ENCODE measurements at regions not wholly inside any gene's neighbourhood (a gene's known extent, or its start where the extent isn't known, plus 50 kb on each side); places are given as distances from the start of the nearest gene placed in this dataset.

GRCh38 chr4:141845901-141846300 lies 209.5 kb downstream of the IL15 start:
- Mint-ChIP-seq H3K27ac (no peak overlapping the region), H3K36me3 (no peaks in the 10 kb centered on the region), H3K27me3 (ENCODE audit: insufficient read depth, low read depth) (no peaks in the 10 kb centered on the region), H3K9me3 (peaks cover 2% of the 10 kb centered on the region), H3K4me1 (peaks cover 2% of the 10 kb centered on the region), H3K4me3 (no peak overlapping the region)
- Histone ChIP-seq H3K4me3 (no peak overlapping the region), H3K4me2 (no peak overlapping the region), H3K9ac (no peak overlapping the region), H3K4me1 (no peaks in the 10 kb centered on the region), H3K79me2 (ENCODE audit: low read depth) (no peaks in the 10 kb centered on the region), H3K36me3 (no peaks in the 10 kb centered on the region), H4K20me1 (ENCODE audit: low read depth) (no peaks in the 10 kb centered on the region), H2AFZ (replicated peaks) (no peak overlapping the region), H3F3A (ENCODE audit: low read depth) (no peaks in the 10 kb centered on the region), H3K27me3 (no peaks in the 10 kb centered on the region), H3K9me3 (ENCODE audit: low read depth) (no peaks in the 10 kb centered on the region), H3K27ac (no peak overlapping the region)
- DNase-seq (ENCODE audit: low spot score), result no peak
- no peak for TF ChIP-seq CTCF (IDR thresholded peaks at IDR 0.05)
- no peak for TF ChIP-seq EZH2phosphoT487 (IDR thresholded peaks at IDR 0.05)
- TF ChIP-seq EZH2 (IDR thresholded peaks at IDR 0.05), result no peak

DNA sequence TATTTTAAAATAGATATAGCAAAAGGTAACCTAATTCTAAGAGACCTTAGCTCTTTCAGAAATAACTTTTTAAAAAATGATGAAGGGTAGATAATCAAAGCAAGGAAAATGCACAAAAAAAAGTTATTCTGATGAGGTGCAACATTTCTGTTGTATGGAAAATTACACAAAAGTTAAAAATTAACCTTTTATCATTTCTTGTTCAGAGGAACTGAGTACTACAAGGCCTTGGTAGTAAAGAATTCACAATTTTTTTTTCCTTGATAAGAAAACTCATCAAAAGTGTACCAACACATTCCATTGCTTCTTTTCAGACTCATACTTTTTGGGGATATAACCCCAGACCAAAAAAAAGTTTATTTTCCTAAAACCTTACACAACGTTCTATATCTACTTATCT lies 213.0 kb downstream of the IL15 start:
- H2AFZ ChIP-seq (replicated peaks), result no peak overlapping the region
- Mint-ChIP-seq H3K36me3 (no peaks in the 10 kb centered on the region), H3K27me3 (ENCODE audit: insufficient read depth, low read depth) (no peaks in the 10 kb centered on the region), H3K9me3 (no peaks in the 10 kb centered on the region), H3K27ac (no peak overlapping the region), H3K4me3 (no peak overlapping the region), H3K4me1 (peaks cover 3% of the 10 kb centered on the region)
- H3K27me3 ChIP-seq, result no peaks in the 10 kb centered on the region
- no peak for DNase-seq (ENCODE audit: low spot score)
- no peak overlapping the region for H3K27ac ChIP-seq
- H3K4me1 ChIP-seq, result no peaks in the 10 kb centered on the region
- no peak overlapping the region for H3K9ac ChIP-seq
- H3K79me2 ChIP-seq (ENCODE audit: low read depth), result no peaks in the 10 kb centered on the region
- no peaks in the 10 kb centered on the region for H3F3A ChIP-seq (ENCODE audit: low read depth)
- H4K20me1 ChIP-seq (ENCODE audit: low read depth), result no peaks in the 10 kb centered on the region
- TF ChIP-seq EZH2 (IDR thresholded peaks at IDR 0.05) (no peak), EZH2phosphoT487 (IDR thresholded peaks at IDR 0.05) (no peak), CTCF (IDR thresholded peaks at IDR 0.05) (no peak)
- H3K36me3 ChIP-seq, result no peaks in the 10 kb centered on the region
- H3K9me3 ChIP-seq (ENCODE audit: low read depth), result no peaks in the 10 kb centered on the region
- H3K4me2 ChIP-seq, result no peak overlapping the region
- no peak overlapping the region for H3K4me3 ChIP-seq

GRCh38 chr4:141849778-141850177 lies 213.4 kb downstream of the IL15 start:
- no peak for DNase-seq (ENCODE audit: low spot score)
- no peak overlapping the region for H3K4me2 ChIP-seq
- H3K4me1 Mint-ChIP-seq, result peaks cover 3% of the 10 kb centered on the region
- no peaks in the 10 kb centered on the region for H4K20me1 ChIP-seq (ENCODE audit: low read depth)
- no peak overlapping the region for H3K27ac Mint-ChIP-seq
- no peak overlapping the region for H3K4me3 Mint-ChIP-seq
- H3K79me2 ChIP-seq (ENCODE audit: low read depth), result no peaks in the 10 kb centered on the region
- no peak overlapping the region for H3K9ac ChIP-seq
- TF ChIP-seq EZH2 (IDR thresholded peaks at IDR 0.05) (no peak), CTCF (IDR thresholded peaks at IDR 0.05) (no peak), EZH2phosphoT487 (IDR thresholded peaks at IDR 0.05) (no peak)
- H3K27me3 Mint-ChIP-seq (ENCODE audit: insufficient read depth, low read depth), result no peaks in the 10 kb centered on the region
- no peaks in the 10 kb centered on the region for H3K27me3 ChIP-seq
- no peak overlapping the region for H3K27ac ChIP-seq
- H3K36me3 Mint-ChIP-seq, result no peaks in the 10 kb centered on the region
- H3K9me3 ChIP-seq (ENCODE audit: low read depth), result no peaks in the 10 kb centered on the region
- no peaks in the 10 kb centered on the region for H3K9me3 Mint-ChIP-seq
- H3K4me3 ChIP-seq, result no peak overlapping the region
- H3K36me3 ChIP-seq, result no peaks in the 10 kb centered on the region
- H3F3A ChIP-seq (ENCODE audit: low read depth), result no peaks in the 10 kb centered on the region
- no peaks in the 10 kb centered on the region for H3K4me1 ChIP-seq
- no peak overlapping the region for H2AFZ ChIP-seq (replicated peaks)
